IMR-90 (cell line): ENCODE measurements at regions not wholly inside any gene's neighbourhood (a gene's known extent, or its start where the extent isn't known, plus 50 kb on each side); places are given as distances from the start of the nearest gene placed in this dataset.

Experiments used
- ATAC-seq: fragments of 200-7000 bp; cut with Tn5 transposase; 2 replicates; pipeline ENCODE4 v1.9.1; 2020; ENCODE audit warnings: low read depth, mild to moderate bottlenecking, moderate library complexity
- BruUV-seq: library from RNA; stranded (reverse); fragments of 400-500 nt; replicated peaks from 2 replicates; lab custom pipeline; 2021; lab: Mats Ljungman, UMichigan
- CTCF ChIA-PET: fragments of 300-600 bp; formaldehyde crosslinking; extraction: SDS; loops from one replicate; lab custom pipeline; 2021; ENCODE audit warnings: antibody characterized with exemption; lab: Yijun Ruan, JAX
- POLR2A ChIA-PET: fragments of 300-600 bp; sonication (Branson Sonifier 250); formaldehyde crosslinking; loops from one replicate; lab custom pipeline; 2022; ENCODE audit warnings: antibody characterized with exemption; ENCODE audit not compliant: unreplicated experiment; lab: Charles Lee
- DNase-seq: peaks from one replicate; pipeline ENCODE4 v3.0.0; 2013
- H2AFZ ChIP-seq: replicated peaks from 2 replicates; pipeline ENCODE3; 2013; ENCODE audit warnings: low read length, mild to moderate bottlenecking; ENCODE audit not compliant: poor library complexity
- H2AK5ac ChIP-seq: 2 replicates; pipeline ENCODE4 v1.6.1; 2013; ENCODE audit warnings: low read depth, low read length, inconsistent platforms
- H2AK9ac ChIP-seq: replicated peaks from 2 replicates; pipeline ENCODE3; 2013; ENCODE audit warnings: mild to moderate bottlenecking, low read depth, low read length, moderate library complexity; ENCODE audit not compliant: poor library complexity
- H2BK120ac ChIP-seq: 2 replicates; pipeline ENCODE4 v1.6.1; 2013; ENCODE audit warnings: low read depth, low read length, inconsistent platforms
- H2BK15ac ChIP-seq: 3 replicates; pipeline ENCODE4 v1.6.1; 2013; ENCODE audit warnings: low read depth, low read length, inconsistent platforms
- H2BK20ac ChIP-seq: 2 replicates; pipeline ENCODE4 v1.6.1; 2013; ENCODE audit warnings: low read depth, mild to moderate bottlenecking, inconsistent platforms, low read length, moderate library complexity
- H2BK5ac ChIP-seq: 2 replicates; pipeline ENCODE4 v1.6.1; 2013; ENCODE audit warnings: mild to moderate bottlenecking, low read depth, low read length, inconsistent platforms; ENCODE audit not compliant: poor library complexity, severe bottlenecking
- H3K14ac ChIP-seq: replicated peaks from 2 replicates; pipeline ENCODE4 v1.6.1; 2013; ENCODE audit warnings: low read depth, low read length, inconsistent platforms
- H3K18ac ChIP-seq: 2 replicates; pipeline ENCODE4 v1.6.1; 2013; ENCODE audit warnings: low read depth, low read length, control low read depth
- H3K23ac ChIP-seq: 2 replicates; pipeline ENCODE4 v1.6.1; 2013; ENCODE audit warnings: low read depth, low read length, inconsistent platforms
- H3K27ac ChIP-seq: 2 replicates; pipeline ENCODE4 v1.5.1; 2013; ENCODE audit warnings: mild to moderate bottlenecking, control low read depth, low read length; ENCODE audit not compliant: insufficient read depth
- H3K27me3 ChIP-seq: 2 replicates; pipeline ENCODE4 v1.6.1; 2013; ENCODE audit warnings: low read length; ENCODE audit not compliant: control insufficient read depth, insufficient read depth
- H3K36me3 ChIP-seq: 2 replicates; pipeline ENCODE4 v1.6.1; 2013; ENCODE audit warnings: low read length, mixed read lengths; ENCODE audit not compliant: control insufficient read depth, insufficient read depth
- H3K4ac ChIP-seq: 2 replicates; pipeline ENCODE4 v1.6.1; 2013; ENCODE audit warnings: low read depth, low read length, inconsistent platforms
- H3K4me1 ChIP-seq: 2 replicates; pipeline ENCODE4 v1.6.1; 2013; ENCODE audit warnings: low read length, mixed read lengths; ENCODE audit not compliant: control insufficient read depth, insufficient read depth
- H3K4me2 ChIP-seq: 2 replicates; pipeline ENCODE4 v1.6.1; 2013; ENCODE audit warnings: low read depth, mild to moderate bottlenecking, control low read depth, low read length, moderate library complexity
- H3K4me3 ChIP-seq: 2 replicates; pipeline ENCODE4 v1.5.1; 2013; ENCODE audit warnings: low read depth, mild to moderate bottlenecking, control low read depth, low read length, moderate library complexity; ENCODE audit not compliant: insufficient read depth
- H3K56ac ChIP-seq: 2 replicates; pipeline ENCODE4 v1.6.1; 2013; ENCODE audit warnings: low read length, inconsistent platforms; ENCODE audit not compliant: insufficient read depth; ENCODE audit errors: extremely low read depth
- H3K79me1 ChIP-seq, 2 experiments: 2 replicates each; pipeline ENCODE4 v1.6.1; 2013; ENCODE audit warnings: low read length in 2 of 2, inconsistent platforms in 1 of 2, low read depth in 1 of 2
- H3K9ac ChIP-seq: 2 replicates; pipeline ENCODE4 v1.6.1; 2013; ENCODE audit warnings: low read depth, low read length, control low read depth
- H3K9me1 ChIP-seq: 2 replicates; pipeline ENCODE4 v1.6.1; 2013; ENCODE audit warnings: low read length, inconsistent platforms; ENCODE audit not compliant: insufficient read depth
- H3K9me3 ChIP-seq: 2 replicates; pipeline ENCODE4 v1.6.1; 2013; ENCODE audit warnings: low read length; ENCODE audit not compliant: control insufficient read depth, insufficient read depth
- H4K20me1 ChIP-seq: 2 replicates; pipeline ENCODE4 v1.6.1; 2013; ENCODE audit warnings: low read length, inconsistent platforms; ENCODE audit not compliant: insufficient read depth
- H4K5ac ChIP-seq: 2 replicates; pipeline ENCODE4 v1.6.1; 2013; ENCODE audit warnings: mild to moderate bottlenecking, low read depth, low read length, control low read depth
- H4K8ac ChIP-seq, 2 experiments: 2 replicates each; pipeline ENCODE4 v1.6.1; 2013; ENCODE audit warnings: low read depth in 2 of 2, low read length in 2 of 2, control low read depth in 1 of 2, inconsistent platforms in 1 of 2
- H4K91ac ChIP-seq: 2 replicates; pipeline ENCODE4 v1.6.1; 2013; ENCODE audit warnings: low read depth, low read length, inconsistent platforms; ENCODE audit not compliant: insufficient read depth
- BHLHE40 ChIP-seq: fragments of 150-350 bp; IDR thresholded peaks from 2 replicates; pipeline ENCODE4 v1.6.1; 2016; ENCODE audit warnings: mild to moderate bottlenecking, low read depth, low read length
- CEBPB ChIP-seq: IDR thresholded peaks from 2 replicates; pipeline ENCODE4 v1.6.1; 2012; ENCODE audit warnings: low read depth, low read length, improper control_type of control experiment
- CHD1 ChIP-seq: IDR thresholded peaks from 2 replicates; pipeline ENCODE4 v1.6.1; 2012; ENCODE audit warnings: low read depth, low read length, improper control_type of control experiment
- CTCF ChIP-seq: conservative IDR thresholded peaks from 2 replicates; pipeline ENCODE4 v1.5.1; 2012; ENCODE audit warnings: mild to moderate bottlenecking, low read depth, low read length, improper control_type of control experiment
- ELK1 ChIP-seq: fragments of 150-350 bp; IDR thresholded peaks from 2 replicates; pipeline ENCODE4 v1.6.1; 2016; ENCODE audit warnings: low read depth, mild to moderate bottlenecking, low read length, moderate library complexity, borderline replicate concordance
- FOS ChIP-seq: fragments of 150-350 bp; IDR thresholded peaks from 2 replicates; pipeline ENCODE4 v1.6.1; 2016; ENCODE audit warnings: low read depth, low read length
- MAFK ChIP-seq: IDR thresholded peaks from 2 replicates; pipeline ENCODE4 v1.6.1; 2012; ENCODE audit warnings: low read depth, low read length, improper control_type of control experiment
- MAZ ChIP-seq: IDR thresholded peaks from 2 replicates; pipeline ENCODE4 v1.6.1; 2012; ENCODE audit warnings: low read depth, mild to moderate bottlenecking, low read length, improper control_type of control experiment, moderate library complexity, borderline replicate concordance
- MXI1 ChIP-seq: IDR thresholded peaks from 2 replicates; pipeline ENCODE4 v1.6.1; 2012; ENCODE audit warnings: low read depth, mild to moderate bottlenecking, low read length, moderate library complexity, borderline replicate concordance
- POLR2A ChIP-seq: IDR thresholded peaks from 2 replicates; pipeline ENCODE4 v1.6.1; 2012; ENCODE audit warnings: mild to moderate bottlenecking, low read depth, low read length
- RCOR1 ChIP-seq: IDR thresholded peaks from 2 replicates; pipeline ENCODE4 v1.6.1; 2012; ENCODE audit warnings: mild to moderate bottlenecking, low read length, improper control_type of control experiment; ENCODE audit not compliant: insufficient replicate concordance
- RFX5 ChIP-seq: IDR thresholded peaks from 2 replicates; pipeline ENCODE4 v1.8.0; 2012; ENCODE audit warnings: low read depth, mild to moderate bottlenecking, low read length, moderate library complexity
- SMC3 ChIP-seq: fragments of 150-350 bp; IDR thresholded peaks from 2 replicates; pipeline ENCODE4 v1.6.1; 2016; ENCODE audit warnings: low read depth, mild to moderate bottlenecking, antibody characterized with exemption, low read length, moderate library complexity
- USF2 ChIP-seq: fragments of 150-350 bp; IDR thresholded peaks from 2 replicates; pipeline ENCODE4 v1.6.1; 2017; ENCODE audit warnings: mild to moderate bottlenecking, antibody characterized with exemption, low read length, low read depth
- WGBS, 2 experiments: methylation state at CpG; one replicate each; pipeline versions ENCODE4 v1.1.5 to v1.1.7; 2013; ENCODE audit warnings: missing lambda C conversion rate in 2 of 2; ENCODE audit not compliant: insufficient read length in 1 of 2; ENCODE audit errors: extremely low coverage in 2 of 2; 5-methylcytosine and 5-hydroxymethylcytosine counted together
- dilution Hi-C: fragments of 300-500 bp; cut with HindIII; formaldehyde crosslinking; loops from one replicate; pipeline ENCODE4 v1.14.3; 2018; ENCODE audit warnings: low sequenced_read_pairs; ENCODE audit not compliant: unreplicated experiment
- in situ Hi-C: fragments of 300-500 bp; cut with MboI; formaldehyde crosslinking; loops from 3 replicates; pipeline ENCODE4 v1.14.3; 2019; ENCODE audit warnings: low sequenced_read_pairs, inconsistent platforms, mixed read lengths
- intact Hi-C: fragments of 100-400 bp; cut with micrococcal nuclease; formaldehyde crosslinking; loops from 2 replicates; pipeline ENCODE4 v1.10.0; 2022

GRCh38 chrX:8374041-8374825, 90.4 kb upstream of the VCX3B start (continued):
- TF ChIP-seq ELK1, result no peak

DNA sequence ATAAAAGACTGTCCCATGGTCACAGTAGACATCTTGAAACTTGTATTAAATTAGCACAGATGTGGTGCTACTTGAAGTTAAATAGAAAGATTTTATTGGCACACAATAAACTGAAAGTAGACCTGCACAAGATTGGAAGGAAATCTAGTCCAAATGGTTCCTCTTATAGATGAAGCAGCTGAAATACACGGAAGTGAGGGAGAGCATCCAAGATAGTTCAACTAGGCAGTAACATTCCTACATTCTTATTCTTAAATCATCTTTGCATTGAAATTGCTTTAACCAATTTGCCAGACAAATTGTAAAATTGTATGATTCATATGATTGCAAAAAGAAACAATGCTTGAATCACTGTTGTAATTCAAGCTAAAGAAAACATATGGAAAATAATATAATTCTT, 87.6 kb upstream of the VCX3B start:
- BruUV-seq, result no TSS peak
- Histone ChIP-seq H3K4me2 (no peak overlapping the region), H3K4me3 (no peak overlapping the region), H2BK20ac (no peak overlapping the region), H3K23ac (no peak overlapping the region), H2AFZ (no peak overlapping the region), H3K4me1 (no peaks in the 10 kb centered on the region), H2BK15ac (no peak overlapping the region), H4K8ac (no peak overlapping the region), H2BK120ac (no peak overlapping the region), H3K9me1 (no peaks in the 10 kb centered on the region), H3K27ac (no peak overlapping the region), H3K56ac (no peak overlapping the region), H4K20me1 (no peaks in the 10 kb centered on the region), H3K27me3 (no peaks in the 10 kb centered on the region), H4K5ac (no peak overlapping the region), H3K4ac (no peak overlapping the region), H3K36me3 (no peaks in the 10 kb centered on the region), H3K79me1 (no peaks in the 10 kb centered on the region), H2AK9ac (no peak overlapping the region), H2BK5ac (no peak overlapping the region), H3K9ac (no peak overlapping the region), H3K9me3 (0 out of 2 replicates have a peak, but pooled peaks cover 5% of the 10 kb centered on the region), H3K14ac (no peak overlapping the region), H2AK5ac (no peak overlapping the region), H4K91ac (no peak overlapping the region), H3K18ac (no peak overlapping the region)
- dilution Hi-C loops (no loop called here), in situ Hi-C loops (no loop called here), intact Hi-C loops (no loop called here)
- no CpG with 5 or more reads among the region's 1 CpG for WGBS, 2 experiments
- no peak for DNase-seq
- CTCF ChIA-PET, result no interaction called here
- ATAC-seq, result no peak
- POLR2A ChIA-PET, result no interaction called here
- TF ChIP-seq CHD1 (no peak), MAFK (no peak), POLR2A (no peak), BHLHE40 (no peak), CTCF (no peak), MXI1 (no peak), SMC3 (no peak), RFX5 (no peak), CEBPB (no peak), RCOR1 (no peak), FOS (no peak), MAZ (no peak), USF2 (no peak)
